GM23248 (cell line): ENCODE measurements at regions not wholly inside any gene's neighbourhood (a gene's known extent, or its start where the extent isn't known, plus 50 kb on each side); places are given as distances from the start of the nearest gene placed in this dataset.

Experiments used
- DNase-seq: peaks from one replicate; pipeline ENCODE4 v3.0.0-alpha.2; 2015
- H2AFZ ChIP-seq: fragments of 200-600 bp; sonication (generic); 2 replicates; pipeline ENCODE4 v1.6.1; 2016; ENCODE audit warnings: antibody characterized with exemption
- H3F3A ChIP-seq: fragments of 200-600 bp; sonication (generic); 2 replicates; pipeline ENCODE4 v1.6.1; 2016; ENCODE audit warnings: mild to moderate bottlenecking, antibody characterized with exemption, mixed run types; ENCODE audit not compliant: insufficient read depth
- H3K27ac ChIP-seq: fragments of 200-600 bp; sonication (generic); 2 replicates; pipeline ENCODE4 v1.5.1; 2016; ENCODE audit warnings: mild to moderate bottlenecking
- H3K27me3 ChIP-seq: fragments of 200-600 bp; sonication (generic); replicated peaks from 2 replicates; pipeline ENCODE4 v1.6.1; 2016; ENCODE audit warnings: mild to moderate bottlenecking; ENCODE audit not compliant: insufficient read depth
- H3K36me3 ChIP-seq: fragments of 200-600 bp; sonication (generic); 2 replicates; pipeline ENCODE4 v1.6.1; 2016; ENCODE audit warnings: low read depth, mild to moderate bottlenecking
- H3K4me1 ChIP-seq: fragments of 200-600 bp; sonication (generic); 2 replicates; pipeline ENCODE4 v1.6.1; 2016; ENCODE audit warnings: mild to moderate bottlenecking; ENCODE audit not compliant: insufficient read depth
- H3K4me2 ChIP-seq: fragments of 200-600 bp; sonication (generic); one replicate; pipeline ENCODE4 v1.6.1; 2016; ENCODE audit warnings: mild to moderate bottlenecking; ENCODE audit not compliant: unreplicated experiment
- H3K4me3 ChIP-seq: fragments of 200-600 bp; sonication (generic); 2 replicates; pipeline ENCODE4 v1.5.1; 2016; ENCODE audit warnings: mild to moderate bottlenecking
- H3K79me2 ChIP-seq: fragments of 200-600 bp; sonication (generic); 2 replicates; pipeline ENCODE4 v1.6.1; 2016; ENCODE audit warnings: mild to moderate bottlenecking; ENCODE audit not compliant: insufficient read depth
- H3K9ac ChIP-seq: fragments of 200-600 bp; sonication (generic); 2 replicates; pipeline ENCODE4 v1.6.1; 2016; ENCODE audit warnings: mild to moderate bottlenecking
- H3K9me2 ChIP-seq: fragments of 200-600 bp; sonication (generic); 2 replicates; pipeline ENCODE4 v1.6.1; 2016; ENCODE audit warnings: mixed run types, mild to moderate bottlenecking, moderate library complexity; ENCODE audit not compliant: insufficient read depth
- H3K9me3 ChIP-seq: fragments of 200-600 bp; sonication (generic); one replicate; pipeline ENCODE4 v1.6.1; 2017; ENCODE audit warnings: low read depth
- H4K20me1 ChIP-seq: fragments of 200-600 bp; sonication (generic); 2 replicates; pipeline ENCODE4 v1.6.0; 2016; ENCODE audit not compliant: insufficient read depth
- EZH2 ChIP-seq: fragments of 200-600 bp; sonication (generic); IDR thresholded peaks from 2 replicates; pipeline ENCODE4 v1.6.1; 2018; ENCODE audit warnings: antibody characterized with exemption, mild to moderate bottlenecking; ENCODE audit not compliant: insufficient read depth, poor library complexity, severe bottlenecking
- EZH2phosphoT487 ChIP-seq: fragments of 200-600 bp; sonication (generic); IDR thresholded peaks from 2 replicates; pipeline ENCODE4 v1.6.1; 2018; ENCODE audit warnings: antibody characterized with exemption, moderate library complexity, mild to moderate bottlenecking, low read depth; ENCODE audit not compliant: insufficient read depth
- WGBS, 2 experiments: methylation state at CpG; one replicate each; pipeline ENCODE4 v1.1.6; 2015 to 2017; ENCODE audit warnings: low lambda C conversion rate in 2 of 2, low coverage in 1 of 2; ENCODE audit errors: missing lambda C conversion rate in 2 of 2; 5-methylcytosine and 5-hydroxymethylcytosine counted together
- in situ Hi-C: fragments of 300-500 bp; cut with MboI; formaldehyde crosslinking; loops from 2 replicates; pipeline ENCODE4 v1.15.0; 2020

DNA sequence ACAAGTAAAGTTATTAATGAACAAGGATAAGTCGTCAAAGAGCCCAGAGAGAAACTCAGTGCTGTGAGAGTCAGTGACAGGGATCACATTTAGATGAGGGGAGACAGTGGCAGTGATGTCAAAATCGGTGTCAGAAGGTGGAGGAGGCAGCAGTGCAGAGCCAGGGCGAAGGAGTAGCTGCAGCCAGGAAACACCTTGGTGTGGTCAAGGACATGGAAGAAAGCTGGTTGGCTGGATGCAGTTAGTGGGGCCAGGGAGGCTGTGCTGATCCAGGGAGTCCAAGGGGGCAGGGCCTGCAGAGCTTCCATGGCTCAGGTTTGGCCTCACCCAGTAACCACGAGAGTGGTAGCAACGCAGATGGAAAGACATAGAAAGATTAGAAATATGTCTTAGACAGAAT lies 50.7 kb upstream of the ADORA2B start:
- H3K9me3 ChIP-seq, result no peaks in the 10 kb centered on the region
- H3F3A ChIP-seq, result no peaks in the 10 kb centered on the region
- TF ChIP-seq EZH2 (no peak), EZH2phosphoT487 (no peak)
- no peak overlapping the region for H3K4me3 ChIP-seq
- no peaks in the 10 kb centered on the region for H3K9me2 ChIP-seq
- no peak overlapping the region for H2AFZ ChIP-seq
- H3K27me3 ChIP-seq, result no peaks in the 10 kb centered on the region
- no peak overlapping the region for H3K27ac ChIP-seq
- DNase-seq, result no peak
- in situ Hi-C loops, result no loop called here
- 82% methylated on average over 5 of the region's 5 CpGs for WGBS, 2 experiments
- no peaks in the 10 kb centered on the region for H4K20me1 ChIP-seq
- no peak overlapping the region for H3K4me2 ChIP-seq
- no peak overlapping the region for H3K9ac ChIP-seq
- no peaks in the 10 kb centered on the region for H3K79me2 ChIP-seq
- no peaks in the 10 kb centered on the region for H3K36me3 ChIP-seq
- H3K4me1 ChIP-seq, result no peaks in the 10 kb centered on the region

DNA sequence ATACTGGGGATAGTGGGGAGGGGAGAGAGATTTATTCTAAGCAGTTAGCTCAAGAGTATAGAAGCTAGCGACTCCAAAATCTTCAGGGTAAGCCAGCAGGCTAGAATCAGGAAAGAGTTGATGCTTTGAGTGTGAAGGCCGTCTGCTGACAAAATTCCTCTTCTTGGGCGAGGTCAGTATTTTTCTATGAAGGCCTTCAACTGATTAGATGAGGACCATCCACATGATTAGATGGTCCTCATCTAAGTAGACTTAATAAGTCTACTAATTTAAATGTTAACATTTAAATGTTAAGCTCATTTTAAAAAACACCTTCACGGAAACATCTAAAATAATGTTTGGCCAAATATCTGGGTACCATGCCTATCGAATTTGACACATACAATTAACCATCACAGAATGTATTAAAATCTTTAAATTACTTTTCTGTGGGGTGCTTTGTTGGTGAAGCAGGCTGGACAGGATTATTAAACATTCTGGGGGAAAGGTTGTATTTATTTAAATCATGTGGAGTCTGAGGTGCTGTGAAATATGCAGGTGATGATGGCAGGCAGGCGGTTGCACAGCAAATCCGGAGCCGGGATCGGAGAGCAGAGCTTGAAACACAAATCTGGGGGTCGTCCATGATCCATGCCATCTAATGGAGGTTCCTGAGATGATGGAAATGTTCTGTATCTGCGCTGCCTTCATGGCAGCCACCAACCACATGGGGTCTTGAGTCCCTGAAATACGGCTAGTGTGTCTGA lies 49.8 kb upstream of the ADORA2B start:
- Histone ChIP-seq H3K79me2 (no peaks in the 10 kb centered on the region), H4K20me1 (no peaks in the 10 kb centered on the region), H3K9ac (no peak overlapping the region), H2AFZ (no peak overlapping the region), H3K27ac (no peak overlapping the region), H3K36me3 (no peaks in the 10 kb centered on the region), H3K4me1 (no peaks in the 10 kb centered on the region), H3K9me3 (no peaks in the 10 kb centered on the region), H3F3A (no peaks in the 10 kb centered on the region), H3K9me2 (no peaks in the 10 kb centered on the region), H3K27me3 (no peaks in the 10 kb centered on the region), H3K4me3 (no peak overlapping the region), H3K4me2 (no peak overlapping the region)
- in situ Hi-C loops, result no loop called here
- TF ChIP-seq EZH2phosphoT487, result no peak
- no peak for TF ChIP-seq EZH2
- WGBS, 2 experiments, result 77 to 82% methylated on average over 12 of the region's 12 CpGs
- DNase-seq, result no peak
